ENCODE measurements at regions not wholly inside any gene's neighbourhood (a gene's known extent, or its start where the extent isn't known, plus 50 kb on each side); places are given as distances from the start of the nearest gene placed in this dataset.
A peak's percentile ranks its signal among the peaks of the same experiment; 100 is the strongest.

- peak; percentile 85 to 91 for DNase-seq
Observed at GRCh38 chr6:4008324-4009047, 70.5 kb downstream of the FAM217A start.

- DNase-seq = no peak
Observed at GRCh38 chr6:4009486-4009885, 69.5 kb downstream of the FAM217A start.

- no peak for DNase-seq
Observed at GRCh38 chr6:4010048-4010447, 68.9 kb downstream of the FAM217A start.

- DNase-seq = no peak
Observed at GRCh38 chr6:4010689-4011090, 68.2 kb downstream of the FAM217A start.

- no peak for DNase-seq
Observed at GRCh38 chr6:4012826-4013225, 66.1 kb downstream of the FAM217A start.

- no peak for DNase-seq
Observed at GRCh38 chr6:4017058-4017739, 61.7 kb downstream of the FAM217A start.

- peak in 1 of 2 donors; percentile 29 for DNase-seq
Observed at GRCh38 chr6:4017834-4018170, 61.1 kb downstream of the FAM217A start.

GRCh38 chr6:4018171-4018923 is 60.6 kb downstream of the FAM217A start:
- peak; percentile 98 to 99 for DNase-seq
